ENCODE measurements at regions not wholly inside any gene's neighbourhood (a gene's known extent, or its start where the extent isn't known, plus 50 kb on each side); places are given as distances from the start of the nearest gene placed in this dataset.
"Not testable (repeated sequence)": the region's sequence is repeated elsewhere in the genome, so short reads cannot be mapped to it uniquely, and the experiment has no call there.

DNA sequence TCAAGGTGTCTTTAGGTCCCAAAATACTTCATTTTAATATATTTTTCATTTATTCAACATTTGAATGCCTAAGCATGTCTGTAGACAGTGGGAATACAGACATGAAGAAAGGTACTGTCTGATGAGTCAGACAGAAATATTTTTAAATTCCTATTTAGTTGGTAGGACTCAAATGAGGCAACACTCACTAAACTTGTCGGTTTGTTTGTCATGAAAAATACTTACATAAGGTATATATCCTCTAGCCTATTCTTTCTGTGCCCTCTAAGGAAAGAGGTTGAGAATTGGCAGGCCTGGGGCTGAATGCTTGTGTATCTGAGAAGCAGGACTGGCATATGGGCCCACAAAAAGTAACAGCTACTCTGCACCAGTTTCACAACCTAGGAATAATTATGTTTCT lies 423.6 kb upstream of the MDFIC2 start:
- no peak for DNase-seq

DNA sequence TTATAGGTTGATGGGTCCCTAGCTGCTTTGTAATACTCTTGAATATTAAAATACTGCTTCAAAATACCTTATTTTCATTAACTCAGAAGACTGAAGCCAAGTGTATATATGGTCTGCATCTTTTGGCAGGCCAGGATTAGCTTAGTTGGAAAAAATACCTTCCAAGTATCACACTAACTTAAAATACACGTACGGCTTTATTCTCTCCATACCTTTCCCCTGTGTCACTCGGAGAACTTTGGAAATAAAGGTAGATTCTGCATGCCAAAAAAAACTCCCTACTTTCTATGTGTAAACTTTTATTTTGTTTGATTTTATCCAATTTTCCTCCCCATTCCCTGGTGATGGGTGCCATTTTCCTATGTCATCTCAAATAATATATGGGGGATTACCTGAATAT lies 422.3 kb upstream of the MDFIC2 start:
- no peak for DNase-seq

DNA sequence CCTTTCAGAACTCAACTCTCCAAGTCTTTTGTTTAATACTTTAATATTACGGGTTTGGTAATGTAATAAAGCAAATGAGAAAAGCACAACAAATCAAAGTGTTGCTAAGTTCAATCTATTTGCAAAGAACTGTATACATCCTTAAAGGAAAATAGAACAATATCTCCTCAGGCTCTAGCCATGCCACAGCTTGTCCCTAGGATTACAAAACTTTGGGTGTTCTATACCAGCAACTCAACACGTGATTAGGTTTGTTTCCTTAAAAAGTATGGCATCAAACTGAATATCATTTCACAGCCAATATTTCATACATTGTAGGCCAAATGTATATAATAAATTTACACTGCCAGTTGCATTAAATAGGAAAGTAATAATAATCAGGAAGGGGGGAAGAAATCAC lies 418.6 kb upstream of the MDFIC2 start:
- DNase-seq, result no peak

DNA sequence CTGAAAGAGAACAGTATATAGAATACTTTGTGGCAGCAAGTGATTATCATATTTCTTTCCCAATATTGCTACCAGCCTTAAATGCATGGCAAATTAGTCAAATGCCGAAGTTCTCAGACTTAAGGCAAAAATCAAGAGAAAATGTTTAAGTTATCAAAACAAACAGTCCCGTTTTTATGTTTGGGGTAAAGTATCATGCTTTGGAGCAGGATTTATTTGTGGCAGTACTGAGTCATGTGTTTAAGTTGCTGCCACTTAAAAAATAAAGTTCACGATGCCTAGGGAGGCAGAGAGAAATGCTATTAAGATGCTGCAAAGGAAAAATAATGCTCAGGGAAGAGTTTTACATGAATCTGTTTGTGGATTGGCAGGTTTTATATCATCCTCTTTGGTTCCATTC lies 417.4 kb upstream of the MDFIC2 start:
- no peak for DNase-seq

DNA sequence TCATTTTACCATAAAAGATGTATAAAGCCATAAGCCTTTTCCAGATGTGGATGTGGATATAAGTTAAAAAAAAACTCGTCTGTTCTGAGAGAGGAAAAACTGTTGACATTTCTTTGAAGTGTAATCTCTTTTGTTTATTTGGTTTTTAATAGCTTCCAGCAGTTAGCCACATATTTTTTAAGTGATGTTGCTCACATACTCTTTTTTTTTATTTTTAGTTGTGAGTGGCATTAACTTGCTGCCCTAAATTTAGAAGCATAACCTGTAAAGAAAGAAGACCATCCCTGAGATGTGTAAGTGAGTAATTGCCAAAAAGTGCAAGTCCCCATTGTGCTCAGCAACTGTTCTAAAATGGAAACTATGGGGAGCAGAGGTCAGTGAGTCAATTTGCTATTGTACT lies 415.9 kb upstream of the MDFIC2 start:
- no peak for DNase-seq

DNA sequence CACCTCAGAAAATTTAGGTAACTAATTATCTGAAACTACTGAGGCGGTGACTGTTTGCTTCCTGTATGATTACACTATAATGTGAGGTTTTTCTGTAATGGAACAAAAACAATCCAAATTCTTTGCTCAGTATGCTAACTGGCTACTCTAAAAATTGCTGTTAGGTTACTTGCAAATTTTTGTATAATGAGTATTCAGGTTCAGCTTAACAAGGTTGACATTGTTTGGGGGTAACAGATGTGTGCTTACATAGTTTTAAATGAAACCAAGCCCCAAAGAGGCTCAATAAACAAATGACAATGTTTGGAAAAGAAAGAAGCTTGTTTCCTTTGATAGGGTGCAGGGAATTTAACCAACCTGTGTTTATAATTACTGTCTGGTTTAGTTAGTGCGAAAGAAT lies 414.5 kb upstream of the MDFIC2 start:
- DNase-seq, result no peak

DNA sequence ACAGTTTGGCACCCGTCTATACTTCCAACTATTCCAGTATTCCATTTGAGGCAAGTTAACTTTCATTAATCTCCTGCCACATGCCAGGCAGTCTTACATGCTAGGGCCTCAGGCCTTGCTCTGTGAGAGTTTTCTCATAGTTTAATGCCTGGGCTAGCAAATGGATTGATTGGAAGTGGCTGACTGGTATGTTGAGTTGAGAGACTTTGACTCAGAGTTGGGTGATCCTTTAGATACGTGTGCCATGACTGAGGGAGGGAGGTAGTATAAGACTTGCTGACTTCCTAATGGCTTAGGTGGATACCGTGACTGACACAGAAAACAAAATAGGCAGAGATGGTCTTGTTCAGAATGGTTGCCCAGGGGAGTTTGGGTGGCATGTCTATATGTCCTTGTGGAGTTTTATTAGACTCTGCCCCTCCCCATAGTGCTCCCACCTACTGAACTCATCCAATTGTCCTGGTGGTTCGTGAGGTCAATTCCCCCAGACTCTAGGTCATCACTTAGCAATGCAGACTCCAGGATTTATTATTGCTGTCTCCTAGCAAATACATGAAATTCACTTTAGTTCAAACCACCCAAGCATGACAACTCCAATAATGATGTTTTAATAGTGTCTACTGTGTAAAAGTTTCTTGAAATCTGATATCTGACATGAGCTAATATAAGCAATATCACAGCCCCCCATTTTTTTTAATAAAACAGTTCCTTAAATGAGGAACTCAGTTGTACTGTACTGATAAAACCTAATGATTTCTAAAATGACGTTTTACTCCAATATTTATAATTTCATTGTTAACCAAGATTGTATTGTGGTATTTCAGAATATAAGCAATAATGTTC lies 413.9 kb upstream of the MDFIC2 start:
- DNase-seq, result no peak

DNA sequence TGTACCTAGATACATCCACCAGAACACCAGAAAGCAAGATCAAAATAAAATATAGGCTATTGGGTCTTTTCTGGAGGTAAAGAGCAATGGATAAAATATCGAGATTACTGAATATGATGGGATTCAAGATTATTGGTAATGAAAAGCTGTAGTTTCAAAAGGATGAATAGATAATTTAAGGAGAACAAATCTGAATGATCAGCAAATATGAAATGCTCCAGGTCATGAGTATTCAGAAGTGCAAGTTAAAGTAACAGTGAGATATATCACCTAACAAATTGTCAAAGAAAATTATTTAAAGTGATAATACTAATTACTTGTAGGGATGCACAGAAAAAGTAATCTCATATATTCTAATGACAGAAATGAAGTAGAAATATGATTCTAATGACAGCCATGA lies 409.6 kb upstream of the MDFIC2 start:
- no peak for DNase-seq

DNA sequence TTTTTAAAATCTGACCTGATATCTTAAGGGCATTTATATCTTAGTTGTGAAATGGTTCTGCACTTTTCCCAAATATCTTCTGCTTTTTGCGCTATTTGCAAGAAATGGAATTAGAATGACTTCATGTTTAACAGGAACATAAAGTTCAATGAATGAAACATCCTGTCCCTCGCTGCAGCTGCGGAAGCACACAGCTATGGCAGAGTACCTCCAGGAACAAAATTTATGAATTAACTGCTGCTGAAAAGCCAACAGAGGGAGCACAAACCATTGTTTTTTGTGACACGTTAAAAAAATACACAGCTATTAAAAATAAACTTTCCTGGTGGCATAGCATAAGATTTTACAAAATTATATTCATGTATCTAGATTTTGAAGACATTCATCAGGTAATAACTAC lies 404.4 kb upstream of the MDFIC2 start:
- no peak for DNase-seq

DNA sequence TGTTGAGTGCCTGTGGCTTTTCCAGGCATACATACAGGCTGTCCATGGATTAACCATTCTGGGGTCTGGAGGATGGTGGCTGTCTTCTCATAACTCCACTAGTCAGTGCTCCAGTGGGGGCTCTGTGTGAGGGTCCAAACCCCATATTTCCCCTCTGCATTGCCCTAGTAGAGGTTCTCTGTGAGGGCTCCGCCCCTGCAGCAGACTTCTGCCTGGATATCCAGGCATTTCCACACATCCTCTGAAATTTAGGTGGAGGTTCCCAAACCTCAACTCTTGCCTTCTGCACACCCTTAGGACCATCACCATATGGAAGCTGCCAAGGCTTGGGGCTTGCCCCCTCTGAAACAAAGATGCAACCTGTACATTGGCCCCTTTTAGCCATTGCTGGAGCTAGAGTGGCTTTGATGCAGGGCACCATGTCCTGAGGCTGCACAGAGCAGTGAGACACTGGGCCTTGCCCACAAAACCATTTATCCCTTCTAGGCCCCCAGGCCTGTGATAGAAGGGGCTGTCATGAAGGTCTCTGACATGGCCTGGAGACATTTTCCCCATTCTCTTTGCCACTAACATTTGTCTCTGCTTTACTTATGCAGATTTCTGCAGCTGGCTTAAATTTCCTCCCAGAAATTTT lies 400.1 kb upstream of the MDFIC2 start:
- DNase-seq, result no peak

DNA sequence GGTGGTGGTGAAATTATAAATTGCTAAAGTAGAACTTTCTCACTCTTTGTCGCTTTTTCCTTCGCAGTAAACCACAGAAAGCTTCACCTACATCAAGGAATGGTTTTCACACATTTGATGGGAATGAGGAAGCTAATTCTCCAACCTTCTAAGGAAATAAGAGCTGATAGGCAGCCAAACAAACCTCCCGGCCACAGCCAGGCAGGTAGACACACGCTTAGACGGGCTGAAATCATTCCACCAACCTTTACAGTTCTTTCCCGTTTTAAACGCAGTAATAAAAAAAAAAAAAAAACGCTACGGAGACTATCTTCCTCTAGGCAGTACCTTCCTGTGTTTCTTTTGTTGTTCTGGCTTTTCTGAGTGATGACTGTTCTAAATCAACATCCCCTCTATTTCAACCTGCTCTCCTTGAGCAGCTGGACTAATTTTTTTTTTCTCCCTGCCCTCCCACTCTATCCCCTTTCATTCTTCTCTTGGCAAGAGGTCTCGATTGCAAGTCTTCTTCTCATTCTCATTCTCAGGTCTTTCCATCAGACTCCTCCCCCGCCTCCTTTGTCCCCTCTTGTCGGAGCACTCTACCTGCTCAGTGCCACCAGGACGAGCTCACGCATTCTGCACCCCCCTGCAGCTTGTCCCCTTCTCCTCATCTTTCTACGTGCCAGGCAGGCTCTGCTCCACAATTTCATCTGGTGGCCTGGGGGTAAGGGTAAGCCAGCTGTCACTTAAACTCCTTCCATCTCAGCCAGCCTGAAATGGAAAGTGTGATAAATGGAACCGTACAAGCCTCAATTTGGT lies 391.1 kb upstream of the MDFIC2 start:
- no peak for DNase-seq

DNA sequence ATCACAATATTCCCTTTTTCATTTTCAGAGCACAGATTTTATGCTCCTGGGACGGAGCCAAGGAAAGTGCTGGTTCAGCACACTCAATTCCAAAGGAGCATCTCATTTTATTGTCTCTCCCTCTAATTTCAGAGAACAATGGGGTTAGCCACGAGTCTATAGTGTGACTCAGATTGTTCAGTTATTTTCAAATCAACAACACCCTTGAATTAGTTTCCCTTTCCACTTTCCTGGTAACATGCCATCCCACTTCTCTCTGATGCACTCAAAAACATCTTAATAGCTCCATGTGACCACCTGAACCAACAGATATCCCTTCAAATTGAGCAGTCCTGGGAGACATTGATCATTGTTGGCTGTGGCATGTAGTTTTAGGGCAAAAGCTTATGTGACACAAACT lies 389.7 kb upstream of the MDFIC2 start:
- no peak for DNase-seq

DNA sequence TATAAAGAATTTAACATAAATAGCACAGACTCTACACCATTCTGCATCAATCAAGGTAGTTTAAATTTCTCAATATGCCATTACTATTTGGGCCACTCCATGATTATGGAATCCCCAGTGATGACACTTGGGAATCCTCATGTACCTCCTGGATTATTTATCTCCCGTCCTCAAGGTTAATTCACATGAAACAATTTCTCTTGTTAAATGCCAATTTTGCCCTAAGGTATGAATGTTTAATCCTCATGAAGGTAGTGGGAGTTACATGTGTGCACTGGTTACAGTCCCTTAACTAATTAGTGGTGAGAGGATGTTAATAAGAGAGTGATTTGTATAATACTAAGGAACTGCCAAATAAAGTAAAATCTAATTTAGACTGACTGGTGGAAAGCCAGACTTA lies 372.3 kb upstream of the MDFIC2 start:
- DNase-seq, result no peak

DNA sequence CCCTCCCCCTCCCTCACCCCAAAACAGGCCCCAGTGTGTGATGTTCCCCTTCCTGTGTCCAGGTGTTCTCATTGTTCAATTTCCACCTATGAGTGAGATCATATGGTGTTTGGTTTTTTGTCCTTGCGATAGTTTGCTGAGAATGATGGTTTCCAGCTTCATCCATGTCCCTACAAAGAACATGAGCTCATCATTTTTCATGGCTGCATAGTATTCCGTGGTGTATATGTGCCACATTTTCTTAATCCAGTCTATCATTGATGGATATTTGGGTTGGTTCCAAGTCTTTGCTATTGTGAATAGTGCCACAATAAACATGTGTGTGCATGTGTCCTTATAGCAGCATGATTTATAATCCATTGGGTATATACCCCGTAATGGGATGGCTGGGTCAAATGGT lies 363.4 kb upstream of the MDFIC2 start:
- DNase-seq, result not testable (repeated sequence)

DNA sequence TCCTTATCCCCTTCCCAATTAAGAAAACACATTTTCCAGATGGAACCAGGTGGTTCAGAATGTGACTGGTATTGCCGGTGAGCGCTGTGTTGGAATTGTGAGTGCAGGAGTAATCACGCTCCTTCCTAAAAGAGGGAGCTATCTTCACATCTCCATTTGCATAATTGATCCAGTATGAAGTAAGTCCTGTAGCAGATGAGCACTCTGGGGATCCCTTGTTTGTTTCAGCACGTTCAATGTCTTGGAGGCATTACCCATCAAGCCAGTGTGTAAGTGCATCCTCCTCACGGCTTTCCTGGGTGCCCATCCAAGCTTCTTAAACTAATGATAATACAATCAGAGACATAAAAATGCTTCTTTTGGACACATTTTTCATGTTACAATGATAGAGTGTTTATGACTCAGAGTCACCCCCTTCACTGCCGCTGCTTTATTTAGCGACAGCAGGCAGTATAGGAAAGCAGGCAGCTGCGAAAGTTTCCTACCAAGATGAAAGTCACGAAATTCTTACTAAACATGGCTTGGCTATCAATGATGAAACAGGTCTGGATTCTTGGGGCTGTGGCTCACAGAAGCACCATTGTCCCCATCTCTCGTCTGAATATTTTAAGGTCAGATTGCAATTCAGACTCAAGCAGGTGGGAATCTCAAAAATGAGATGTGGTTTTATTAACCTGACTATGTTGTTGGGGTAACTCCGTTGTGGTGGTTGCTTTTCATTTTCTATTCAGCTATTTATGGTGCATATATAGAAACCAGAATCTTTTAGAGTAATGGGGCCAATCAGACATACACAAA lies 346.3 kb upstream of the MDFIC2 start:
- DNase-seq, result no peak

DNA sequence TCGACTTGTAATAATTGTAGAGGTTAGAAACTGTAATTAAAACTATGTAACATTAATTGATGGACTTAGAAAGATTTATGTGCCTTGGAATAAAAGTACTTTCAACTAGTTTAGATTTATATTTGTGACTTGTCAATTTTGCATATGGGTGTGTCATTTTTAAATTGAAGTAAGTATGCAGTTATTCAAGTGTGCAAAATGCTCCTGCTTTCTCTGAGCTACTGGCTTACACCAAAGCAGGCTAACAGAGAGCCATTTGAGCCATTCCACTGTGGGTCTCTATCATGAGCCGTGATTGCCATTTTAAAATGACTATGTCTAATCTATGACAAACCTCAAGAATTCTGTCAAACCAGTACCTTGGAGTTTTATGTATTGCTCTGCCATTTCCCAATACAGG lies 345.0 kb upstream of the MDFIC2 start:
- no peak for DNase-seq

DNA sequence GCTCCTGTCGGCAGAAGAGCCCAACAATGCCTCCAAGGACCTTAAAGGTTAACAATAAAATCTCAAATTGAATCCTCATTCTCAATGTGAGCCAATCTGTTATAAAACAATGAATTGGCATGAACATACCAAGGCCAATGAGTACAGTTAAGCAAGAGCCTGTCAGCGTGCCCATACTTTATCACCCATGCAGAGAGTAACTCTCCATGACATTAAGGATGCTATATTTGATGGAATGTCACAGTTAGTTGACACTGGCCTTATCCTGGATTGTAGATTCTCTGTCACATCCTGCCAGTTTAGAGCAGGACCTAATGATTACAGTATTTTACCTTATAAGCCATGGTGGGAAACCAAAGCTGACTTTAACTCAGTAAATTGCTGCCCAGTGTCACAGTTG lies 335.4 kb upstream of the MDFIC2 start:
- DNase-seq, result no peak

DNA sequence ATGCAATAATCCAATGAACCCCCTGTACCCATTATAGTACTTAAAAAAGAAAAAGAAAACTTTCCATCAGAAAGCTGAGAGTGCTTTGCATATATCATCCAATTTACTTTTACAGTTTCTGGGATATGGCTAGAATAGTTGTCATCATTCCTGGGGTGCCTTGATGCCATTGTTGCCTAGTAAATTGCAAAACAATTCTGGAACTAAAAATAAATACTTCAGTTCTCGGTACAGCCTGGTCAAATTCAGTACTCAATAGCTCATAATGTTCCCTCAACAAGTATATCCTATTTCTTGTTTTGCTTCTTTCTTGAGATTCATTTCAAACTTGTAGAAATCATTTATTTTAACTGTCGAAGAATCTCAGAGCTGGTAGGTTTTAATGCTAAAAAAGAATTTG lies 334.7 kb upstream of the MDFIC2 start:
- DNase-seq, result no peak

DNA sequence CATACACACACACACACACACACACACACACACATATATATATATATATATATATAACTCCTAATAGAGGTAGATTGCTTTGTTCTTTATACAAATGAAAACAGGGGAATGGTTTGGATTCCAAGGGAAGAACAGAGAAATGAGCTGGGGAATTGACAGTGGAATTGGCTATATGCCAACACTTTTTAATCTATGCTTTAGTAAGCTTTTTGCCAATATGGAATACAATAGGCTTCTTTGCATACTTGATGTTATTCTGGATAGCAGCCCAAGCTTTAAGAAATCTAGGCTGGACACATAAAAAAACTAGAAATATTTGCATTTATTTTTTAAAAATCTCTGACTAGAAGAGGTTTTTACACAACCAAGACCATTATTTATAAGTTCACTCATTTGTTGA lies 334.2 kb upstream of the MDFIC2 start:
- no peak for DNase-seq

DNA sequence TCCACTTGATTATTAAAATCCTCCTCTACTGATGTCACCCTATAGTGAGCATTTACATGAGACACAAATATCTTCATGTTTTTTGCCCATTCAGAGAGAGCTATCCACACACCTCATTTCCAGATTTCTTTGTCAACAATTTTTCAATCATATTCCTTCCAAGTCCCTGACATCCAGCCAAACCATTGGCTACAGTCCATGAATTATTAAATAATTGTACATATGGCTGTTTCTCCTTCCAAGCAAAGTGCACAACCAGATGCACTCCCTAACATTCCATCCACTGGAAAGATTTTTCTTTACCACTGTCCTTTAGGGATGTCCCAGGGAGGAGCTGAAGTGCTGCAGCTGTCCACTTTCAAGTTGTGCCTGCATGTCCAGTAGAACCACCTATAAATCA lies 328.0 kb upstream of the MDFIC2 start:
- DNase-seq, result no peak

DNA sequence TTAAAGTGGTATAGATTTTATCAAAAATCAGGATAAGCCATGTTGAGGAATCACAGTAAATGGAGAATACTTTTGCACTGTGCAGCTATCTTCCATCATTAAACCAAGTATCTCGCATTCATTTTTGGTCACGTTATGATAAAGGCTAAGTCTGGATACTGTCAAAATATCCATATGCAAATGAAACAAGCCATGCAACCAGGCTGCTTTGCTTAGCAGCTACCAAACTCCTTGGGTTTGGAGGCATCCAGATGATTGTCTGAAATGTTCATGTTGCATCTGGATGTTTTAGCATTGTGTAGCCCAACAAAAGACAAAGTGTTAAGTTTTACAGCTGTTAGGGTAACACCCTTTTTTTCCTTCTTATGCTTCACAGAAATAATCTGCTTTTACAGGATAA lies 322.9 kb upstream of the MDFIC2 start:
- DNase-seq, result no peak

DNA sequence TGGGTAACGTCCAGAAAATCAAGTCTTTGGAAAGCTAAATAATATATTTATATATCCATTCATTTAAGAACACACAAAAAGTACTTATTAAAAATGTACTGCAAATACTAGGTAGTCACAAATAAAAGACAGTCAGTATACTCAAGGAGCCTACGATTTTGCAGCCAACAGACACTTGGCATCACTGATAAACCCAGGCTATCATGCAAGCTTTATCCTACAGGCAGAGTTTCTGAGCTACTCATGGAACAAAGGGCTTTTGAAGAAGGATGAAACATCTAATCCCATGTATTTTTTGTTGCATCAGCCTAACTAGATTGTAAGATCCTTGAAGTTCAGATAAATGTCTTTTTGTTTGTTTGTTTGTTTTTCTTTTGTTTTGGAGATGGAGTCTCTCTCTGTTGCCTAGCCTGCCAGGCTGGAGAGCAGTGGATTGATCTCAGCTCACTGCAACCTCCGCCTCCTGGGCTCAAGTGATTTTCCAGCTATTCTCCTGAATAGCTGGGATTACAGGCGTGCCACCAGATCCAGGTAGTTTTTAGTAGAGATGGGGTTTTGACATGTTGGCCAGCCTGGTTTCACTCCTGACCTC lies 319.4 kb upstream of the MDFIC2 start:
- DNase-seq, result no peak

DNA sequence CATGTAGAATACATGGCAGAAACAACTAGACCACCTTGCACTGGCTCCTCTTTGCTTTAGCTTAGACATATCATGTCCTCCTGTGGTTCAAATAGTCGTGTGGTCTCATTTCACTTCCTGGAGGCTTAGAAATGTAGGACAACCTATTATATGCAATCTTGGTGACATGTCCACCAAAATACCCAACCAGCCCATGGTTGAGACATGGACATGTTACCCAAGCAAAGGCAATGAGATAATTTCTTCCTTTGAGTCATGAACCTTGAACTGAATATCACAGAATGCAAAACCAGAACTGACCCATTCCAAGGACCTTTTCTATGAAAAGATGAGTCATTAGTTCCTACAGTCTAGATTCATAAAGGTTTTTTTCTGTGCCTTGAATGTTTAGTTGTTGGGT lies 309.0 kb upstream of the MDFIC2 start:
- no peak for DNase-seq

All from NCI-H510A (cell line).